ENCODE measurements at regions not wholly inside any gene's neighbourhood (a gene's known extent, or its start where the extent isn't known, plus 50 kb on each side); places are given as distances from the start of the nearest gene placed in this dataset.
A peak's percentile ranks its signal among the peaks of the same experiment; 100 is the strongest.

DNA sequence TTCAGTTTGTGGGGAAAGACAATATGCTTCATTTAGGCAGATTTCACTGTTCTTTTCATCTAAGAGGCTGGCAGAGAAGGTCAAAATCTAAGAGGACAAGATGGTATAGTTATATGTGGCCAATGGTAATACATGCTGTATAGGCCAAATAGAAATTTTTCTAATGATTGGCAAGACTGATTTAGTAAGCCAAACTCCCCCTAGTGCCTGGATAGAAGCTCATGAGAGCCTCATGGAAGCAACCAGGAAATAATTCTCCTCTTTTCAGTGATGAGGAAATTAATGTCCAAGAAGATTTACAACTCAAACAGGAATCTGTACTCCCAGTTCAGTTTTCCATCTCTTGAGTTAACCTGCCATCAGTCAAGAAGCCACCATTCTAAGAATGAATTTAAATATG is 253.6 kb upstream of the PHF14 start:
- H3K27me3 ChIP-seq (ENCODE audit: insufficient read depth, low read length, poor library complexity), result no peaks in the 10 kb centered on the region
- no peak overlapping the region for H3K9ac ChIP-seq (ENCODE audit: low read length)

DNA sequence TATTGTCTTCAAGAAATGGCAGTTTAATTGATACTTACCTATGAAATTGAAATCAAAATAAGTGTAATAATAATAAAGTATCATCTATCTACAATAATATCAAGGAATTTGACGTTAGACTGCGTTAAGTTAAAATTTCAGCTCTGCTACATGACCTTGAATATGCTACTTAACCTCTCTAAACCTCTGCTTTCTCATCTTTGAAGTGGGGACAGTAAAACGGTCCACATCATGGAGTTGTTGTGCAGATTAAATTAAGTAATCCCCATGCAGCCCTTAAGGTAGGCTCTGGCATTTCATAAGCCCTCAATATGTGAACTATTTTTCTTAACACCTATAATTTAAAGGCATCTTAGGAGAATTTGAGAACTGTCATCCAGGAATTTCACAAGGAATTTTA is 252.4 kb upstream of the PHF14 start:
- H2AK5ac ChIP-seq (ENCODE audit: low read length), result no peak overlapping the region
- H3K27ac ChIP-seq (ENCODE audit: low read depth, low read length), result no peak overlapping the region
- no peak overlapping the region for H3K4ac ChIP-seq (ENCODE audit: low read depth, low read length)
- no peaks in the 10 kb centered on the region for H3K79me2 ChIP-seq (ENCODE audit: control insufficient read depth, insufficient read depth, low read length)
- H4K5ac ChIP-seq (ENCODE audit: low read length), result no peak overlapping the region
- no peak for DNase-seq
- H3K23ac ChIP-seq (ENCODE audit: low read length), result no peak overlapping the region
- no peaks in the 10 kb centered on the region for H3K36me3 ChIP-seq (ENCODE audit: control insufficient read depth, insufficient read depth, low read length)
- H3K79me1 ChIP-seq (ENCODE audit: low read length), result no peaks in the 10 kb centered on the region
- H3K27me3 ChIP-seq (ENCODE audit: insufficient read depth, low read length, poor library complexity), result no peaks in the 10 kb centered on the region
- no peak overlapping the region for H4K8ac ChIP-seq (ENCODE audit: low read depth, low read length)
- no peak overlapping the region for H3K56ac ChIP-seq (ENCODE audit: low read length)
- H2BK5ac ChIP-seq (ENCODE audit: low read length), result no peak overlapping the region
- no peak overlapping the region for H3K9ac ChIP-seq (ENCODE audit: low read length)
- H3K4me1 ChIP-seq (ENCODE audit: control insufficient read depth, low read depth, low read length), result no peaks in the 10 kb centered on the region
- H2BK120ac ChIP-seq (ENCODE audit: low read depth, low read length), result no peak overlapping the region
- no peak overlapping the region for H3K4me2 ChIP-seq (ENCODE audit: low read length)
- no peak overlapping the region for H2BK15ac ChIP-seq (replicated peaks; ENCODE audit: low read depth)
- H3K18ac ChIP-seq (ENCODE audit: low read length), result no peak overlapping the region
- no peak overlapping the region for H3K4me3 ChIP-seq (ENCODE audit: low read length)
- no CpG with 5 or more reads among the region's 3 CpGs for WGBS (ENCODE audit: extremely low coverage, insufficient coverage, low lambda C conversion rate)

More for the DNA sequence above, 253.6 kb upstream of the PHF14 start:
- no peak overlapping the region for H2BK15ac ChIP-seq (replicated peaks; ENCODE audit: low read depth)
- H4K5ac ChIP-seq (ENCODE audit: low read length), result no peak overlapping the region
- H2BK120ac ChIP-seq (ENCODE audit: low read depth, low read length), result no peak overlapping the region
- H2BK5ac ChIP-seq (ENCODE audit: low read length), result no peak overlapping the region
- H3K23ac ChIP-seq (ENCODE audit: low read length), result no peak overlapping the region
- no peak overlapping the region for H4K8ac ChIP-seq (ENCODE audit: low read depth, low read length)
- H3K79me1 ChIP-seq (ENCODE audit: low read length), result no peaks in the 10 kb centered on the region
- no peak overlapping the region for H3K4me3 ChIP-seq (ENCODE audit: low read length)
- H3K27ac ChIP-seq (ENCODE audit: low read depth, low read length), result no peak overlapping the region
- no peak overlapping the region for H2AK5ac ChIP-seq (ENCODE audit: low read length)
- no peaks in the 10 kb centered on the region for H3K4me1 ChIP-seq (ENCODE audit: control insufficient read depth, low read depth, low read length)
- H3K56ac ChIP-seq (ENCODE audit: low read length), result no peak overlapping the region
- H3K36me3 ChIP-seq (ENCODE audit: control insufficient read depth, insufficient read depth, low read length), result no peaks in the 10 kb centered on the region
- no peak for DNase-seq
- no peak overlapping the region for H3K18ac ChIP-seq (ENCODE audit: low read length)
- H3K79me2 ChIP-seq (ENCODE audit: control insufficient read depth, insufficient read depth, low read length), result no peaks in the 10 kb centered on the region
- H3K4ac ChIP-seq (ENCODE audit: low read depth, low read length), result no peak overlapping the region
- H3K4me2 ChIP-seq (ENCODE audit: low read length), result no peak overlapping the region

DNA sequence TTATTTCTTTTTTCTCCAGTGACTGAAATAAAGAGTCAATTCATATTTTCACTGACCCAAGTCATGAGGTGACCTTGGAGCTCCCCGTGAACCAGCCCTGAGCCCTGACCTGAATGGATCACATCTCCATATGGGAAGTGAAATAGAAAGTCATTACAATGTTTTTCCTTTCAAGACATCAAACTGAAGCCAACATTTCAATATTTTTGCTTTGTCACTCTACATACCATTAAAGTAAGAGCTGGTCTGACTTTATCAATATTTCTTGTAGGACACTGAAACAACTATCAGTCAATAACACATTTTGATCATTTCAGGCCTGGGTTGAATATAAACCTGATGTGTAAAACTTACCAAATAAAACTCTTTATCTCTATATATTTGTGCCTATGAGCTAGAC is 249.8 kb upstream of the PHF14 start:
- no peak overlapping the region for H4K8ac ChIP-seq (ENCODE audit: low read depth, low read length)
- H3K4ac ChIP-seq (ENCODE audit: low read depth, low read length), result no peak overlapping the region
- DNase-seq, result no peak
- H3K9ac ChIP-seq (ENCODE audit: low read length), result no peak overlapping the region
- no peak overlapping the region for H3K23ac ChIP-seq (ENCODE audit: low read length)
- no peaks in the 10 kb centered on the region for H3K79me2 ChIP-seq (ENCODE audit: control insufficient read depth, insufficient read depth, low read length)
- H3K4me2 ChIP-seq (ENCODE audit: low read length), result no peak overlapping the region
- no peaks in the 10 kb centered on the region for H3K79me1 ChIP-seq (ENCODE audit: low read length)
- H3K18ac ChIP-seq (ENCODE audit: low read length), result no peak overlapping the region
- no peak overlapping the region for H3K27ac ChIP-seq (ENCODE audit: low read depth, low read length)
- H3K56ac ChIP-seq (ENCODE audit: low read length), result no peak overlapping the region
- H2BK15ac ChIP-seq (replicated peaks; ENCODE audit: low read depth), result no peak overlapping the region
- H2BK120ac ChIP-seq (ENCODE audit: low read depth, low read length), result no peak overlapping the region
- H3K27me3 ChIP-seq (ENCODE audit: insufficient read depth, low read length, poor library complexity), result no peaks in the 10 kb centered on the region
- no peak overlapping the region for H2BK5ac ChIP-seq (ENCODE audit: low read length)
- H2AK5ac ChIP-seq (ENCODE audit: low read length), result no peak overlapping the region
- H3K4me1 ChIP-seq (ENCODE audit: control insufficient read depth, low read depth, low read length), result no peaks in the 10 kb centered on the region
- H4K5ac ChIP-seq (ENCODE audit: low read length), result no peak overlapping the region
- WGBS (ENCODE audit: extremely low coverage, insufficient coverage, low lambda C conversion rate), result no CpG with 5 or more reads among the region's 1 CpG
- H3K36me3 ChIP-seq (ENCODE audit: control insufficient read depth, insufficient read depth, low read length), result no peaks in the 10 kb centered on the region
- no peak overlapping the region for H3K4me3 ChIP-seq (ENCODE audit: low read length)

DNA sequence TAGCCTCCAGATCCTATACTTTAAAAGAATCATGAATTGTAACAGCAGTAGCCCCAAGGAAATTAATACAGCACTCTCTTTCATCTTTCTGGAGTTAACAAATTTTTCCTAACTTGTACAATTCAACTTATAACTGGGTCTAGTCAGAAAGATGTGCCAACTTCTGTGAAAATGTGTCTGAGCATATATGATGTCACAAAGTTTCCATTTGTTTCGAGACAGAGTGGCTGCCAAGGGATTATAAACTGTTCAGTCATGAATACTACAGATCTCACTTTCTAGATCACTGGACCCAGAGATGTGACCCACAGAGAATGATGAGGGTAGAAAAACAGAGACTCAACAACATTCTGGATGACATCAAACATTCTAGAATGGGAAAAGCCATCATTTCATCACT is 249.2 kb upstream of the PHF14 start:
- Histone ChIP-seq H2BK5ac (ENCODE audit: low read length) (no peak overlapping the region), H3K23ac (ENCODE audit: low read length) (no peak overlapping the region), H3K4me2 (ENCODE audit: low read length) (no peak overlapping the region), H3K27me3 (ENCODE audit: insufficient read depth, low read length, poor library complexity) (no peaks in the 10 kb centered on the region), H3K79me1 (ENCODE audit: low read length) (no peaks in the 10 kb centered on the region), H3K4me1 (ENCODE audit: control insufficient read depth, low read depth, low read length) (no peaks in the 10 kb centered on the region), H3K4ac (ENCODE audit: low read depth, low read length) (no peak overlapping the region), H3K4me3 (ENCODE audit: low read length) (no peak overlapping the region), H3K79me2 (ENCODE audit: control insufficient read depth, insufficient read depth, low read length) (no peaks in the 10 kb centered on the region), H4K8ac (ENCODE audit: low read depth, low read length) (no peak overlapping the region), H3K18ac (ENCODE audit: low read length) (no peak overlapping the region), H3K36me3 (ENCODE audit: control insufficient read depth, insufficient read depth, low read length) (no peaks in the 10 kb centered on the region), H4K5ac (ENCODE audit: low read length) (no peak overlapping the region), H3K9ac (ENCODE audit: low read length) (no peak overlapping the region), H2BK15ac (replicated peaks; ENCODE audit: low read depth) (no peak overlapping the region), H2AK5ac (ENCODE audit: low read length) (no peak overlapping the region), H3K27ac (ENCODE audit: low read depth, low read length) (no peak overlapping the region), H3K56ac (ENCODE audit: low read length) (no peak overlapping the region), H2BK120ac (ENCODE audit: low read depth, low read length) (no peak overlapping the region)
- no peak for DNase-seq
- WGBS (ENCODE audit: extremely low coverage, insufficient coverage, low lambda C conversion rate), result no CpG with 5 or more reads among the region's 1 CpG

DNA sequence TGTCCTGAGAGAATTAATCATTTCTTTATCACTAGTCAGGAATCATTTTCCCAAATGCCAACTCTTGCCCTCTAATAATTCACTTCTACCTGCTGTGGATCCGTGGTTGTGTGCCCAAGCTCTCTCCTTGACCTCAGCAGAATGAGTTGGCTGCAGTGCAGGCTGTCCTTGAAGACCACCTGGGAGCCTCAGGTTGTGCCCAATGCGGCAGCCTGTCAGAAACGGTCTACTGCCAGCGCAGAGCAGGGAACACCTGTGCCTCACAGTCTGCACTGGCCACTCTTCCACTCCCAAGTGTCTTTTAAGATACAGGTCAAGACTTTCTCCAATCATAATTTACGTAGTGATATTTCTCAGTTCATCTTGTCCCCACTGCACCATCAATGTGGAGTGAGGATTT is 246.0 kb upstream of the PHF14 start:
- Histone ChIP-seq H3K4me2 (ENCODE audit: low read length) (no peak overlapping the region), H3K18ac (ENCODE audit: low read length) (no peak overlapping the region), H3K27ac (ENCODE audit: low read depth, low read length) (no peak overlapping the region), H3K79me2 (ENCODE audit: control insufficient read depth, insufficient read depth, low read length) (no peaks in the 10 kb centered on the region), H2BK15ac (replicated peaks; ENCODE audit: low read depth) (no peak overlapping the region), H3K4ac (ENCODE audit: low read depth, low read length) (no peak overlapping the region), H4K8ac (ENCODE audit: low read depth, low read length) (no peak overlapping the region), H3K23ac (ENCODE audit: low read length) (no peak overlapping the region), H2BK120ac (ENCODE audit: low read depth, low read length) (no peak overlapping the region), H2AK5ac (ENCODE audit: low read length) (no peak overlapping the region), H3K4me3 (ENCODE audit: low read length) (no peak overlapping the region), H4K5ac (ENCODE audit: low read length) (no peak overlapping the region), H2BK5ac (ENCODE audit: low read length) (no peak overlapping the region), H3K4me1 (ENCODE audit: control insufficient read depth, low read depth, low read length) (no peaks in the 10 kb centered on the region), H3K56ac (ENCODE audit: low read length) (no peak overlapping the region), H3K27me3 (ENCODE audit: insufficient read depth, low read length, poor library complexity) (no peaks in the 10 kb centered on the region), H3K36me3 (ENCODE audit: control insufficient read depth, insufficient read depth, low read length) (no peaks in the 10 kb centered on the region), H3K9ac (ENCODE audit: low read length) (no peak overlapping the region), H3K79me1 (ENCODE audit: low read length) (no peaks in the 10 kb centered on the region)
- DNase-seq, result no peak
- no CpG with 5 or more reads among the region's 5 CpGs for WGBS (ENCODE audit: extremely low coverage, insufficient coverage, low lambda C conversion rate)

DNA sequence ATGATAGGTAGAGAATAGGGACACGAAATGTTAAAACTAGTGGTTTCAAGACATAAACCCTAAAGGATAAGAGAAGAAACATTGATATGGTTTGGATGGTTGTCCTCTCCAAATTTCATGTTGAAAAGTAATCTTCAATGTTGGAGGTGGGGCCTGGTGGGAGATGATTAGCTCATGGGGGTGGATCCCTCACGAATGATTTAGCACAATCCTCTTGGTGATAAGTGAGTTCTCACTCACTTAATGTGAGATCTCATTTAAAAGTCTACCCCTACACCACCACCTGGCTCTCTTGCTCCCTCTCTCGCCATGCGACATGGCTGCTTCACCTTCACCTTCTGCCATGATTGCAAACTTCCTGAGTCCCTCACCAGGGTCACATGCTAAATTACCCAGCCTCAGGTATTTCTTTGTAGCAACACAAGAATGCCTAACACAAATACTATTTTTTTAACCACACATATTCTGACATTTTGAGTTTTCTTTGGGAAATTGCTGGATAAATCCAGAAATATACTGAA is 242.4 kb upstream of the PHF14 start:
- H3K36me3 ChIP-seq (ENCODE audit: control insufficient read depth, insufficient read depth, low read length), result no peaks in the 10 kb centered on the region
- no peak overlapping the region for H3K4me2 ChIP-seq (ENCODE audit: low read length)
- H2AK5ac ChIP-seq (ENCODE audit: low read length), result no peak overlapping the region
- no peaks in the 10 kb centered on the region for H3K27me3 ChIP-seq (ENCODE audit: insufficient read depth, low read length, poor library complexity)
- H4K8ac ChIP-seq (ENCODE audit: low read depth, low read length), result no peak overlapping the region
- no peak overlapping the region for H2BK5ac ChIP-seq (ENCODE audit: low read length)
- no peaks in the 10 kb centered on the region for H3K79me1 ChIP-seq (ENCODE audit: low read length)
- H3K56ac ChIP-seq (ENCODE audit: low read length), result no peak overlapping the region
- H4K5ac ChIP-seq (ENCODE audit: low read length), result no peak overlapping the region
- H3K18ac ChIP-seq (ENCODE audit: low read length), result no peak overlapping the region
- H3K4me3 ChIP-seq (ENCODE audit: low read length), result no peak overlapping the region
- no peak overlapping the region for H3K27ac ChIP-seq (ENCODE audit: low read depth, low read length)
- DNase-seq, result peak; percentile 27
- no peak overlapping the region for H2BK120ac ChIP-seq (ENCODE audit: low read depth, low read length)
- no peaks in the 10 kb centered on the region for H3K4me1 ChIP-seq (ENCODE audit: control insufficient read depth, low read depth, low read length)
- H3K23ac ChIP-seq (ENCODE audit: low read length), result no peak overlapping the region
- H3K9ac ChIP-seq (ENCODE audit: low read length), result no peak overlapping the region
- no peak overlapping the region for H2BK15ac ChIP-seq (replicated peaks; ENCODE audit: low read depth)
- WGBS (ENCODE audit: extremely low coverage, insufficient coverage, low lambda C conversion rate), result no CpG with 5 or more reads among the region's 4 CpGs
- no peaks in the 10 kb centered on the region for H3K79me2 ChIP-seq (ENCODE audit: control insufficient read depth, insufficient read depth, low read length)
- no peak overlapping the region for H3K4ac ChIP-seq (ENCODE audit: low read depth, low read length)
